Embryonic facial prominence (tissue), 1 donor: ENCODE measurements at regions not wholly inside any gene's neighbourhood (a gene's known extent, or its start where the extent isn't known, plus 50 kb on each side); places are given as distances from the start of the nearest gene placed in this dataset.
"Not testable (repeated sequence)": the region's sequence is repeated elsewhere in the genome, so short reads cannot be mapped to it uniquely, and the experiment has no call there.

Source experiments
- DNase-seq: peaks from one replicate; pipeline ENCODE4 v3.0.0-alpha.2; 2016; ENCODE audit errors: extremely low spot score

GRCh38 chr6:125431971-125432370, 130.2 kb upstream of the HDDC2 start:
- no peak for DNase-seq

GRCh38 chr6:125432963-125433362, 131.2 kb upstream of the HDDC2 start:
- DNase-seq = no peak

DNA sequence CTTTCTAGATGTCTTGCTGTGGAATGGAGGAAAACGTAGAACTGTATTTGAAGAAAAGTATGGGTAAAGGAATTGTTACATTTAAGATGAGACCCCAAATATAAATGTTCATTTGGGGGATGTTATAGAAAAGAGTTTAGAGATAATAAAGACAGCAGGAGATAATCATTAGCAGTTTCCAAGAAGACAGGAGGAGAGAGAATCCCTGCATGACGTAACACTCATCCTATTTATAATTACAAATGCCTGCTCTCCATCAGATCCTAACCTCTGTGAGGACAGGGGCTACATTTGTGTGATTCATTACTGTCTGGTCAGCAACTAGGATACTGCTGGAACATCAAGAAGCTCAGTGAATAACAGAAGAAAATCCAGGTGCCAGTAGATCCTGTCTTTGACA, 133.0 kb upstream of the HDDC2 start:
- no peak for DNase-seq

DNA sequence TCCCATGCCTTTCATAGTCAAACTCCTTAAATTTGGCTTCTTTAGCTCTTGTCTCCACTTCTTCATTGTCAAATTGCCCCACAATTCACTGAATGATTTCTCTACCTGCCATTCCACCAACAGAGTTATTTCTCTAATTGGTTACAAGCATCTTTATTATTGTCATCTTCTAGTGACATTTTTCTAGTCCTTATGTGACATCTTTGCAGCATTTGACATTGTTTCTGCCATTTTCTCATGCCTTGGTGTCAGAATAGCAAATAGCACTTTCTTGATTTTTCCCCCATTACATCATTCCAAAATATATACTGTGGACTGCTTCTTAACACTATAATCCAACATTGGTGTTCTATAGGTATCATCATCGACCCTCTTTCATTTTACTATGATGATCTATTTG, 137.7 kb upstream of the HDDC2 start:
- no peak for DNase-seq

DNA sequence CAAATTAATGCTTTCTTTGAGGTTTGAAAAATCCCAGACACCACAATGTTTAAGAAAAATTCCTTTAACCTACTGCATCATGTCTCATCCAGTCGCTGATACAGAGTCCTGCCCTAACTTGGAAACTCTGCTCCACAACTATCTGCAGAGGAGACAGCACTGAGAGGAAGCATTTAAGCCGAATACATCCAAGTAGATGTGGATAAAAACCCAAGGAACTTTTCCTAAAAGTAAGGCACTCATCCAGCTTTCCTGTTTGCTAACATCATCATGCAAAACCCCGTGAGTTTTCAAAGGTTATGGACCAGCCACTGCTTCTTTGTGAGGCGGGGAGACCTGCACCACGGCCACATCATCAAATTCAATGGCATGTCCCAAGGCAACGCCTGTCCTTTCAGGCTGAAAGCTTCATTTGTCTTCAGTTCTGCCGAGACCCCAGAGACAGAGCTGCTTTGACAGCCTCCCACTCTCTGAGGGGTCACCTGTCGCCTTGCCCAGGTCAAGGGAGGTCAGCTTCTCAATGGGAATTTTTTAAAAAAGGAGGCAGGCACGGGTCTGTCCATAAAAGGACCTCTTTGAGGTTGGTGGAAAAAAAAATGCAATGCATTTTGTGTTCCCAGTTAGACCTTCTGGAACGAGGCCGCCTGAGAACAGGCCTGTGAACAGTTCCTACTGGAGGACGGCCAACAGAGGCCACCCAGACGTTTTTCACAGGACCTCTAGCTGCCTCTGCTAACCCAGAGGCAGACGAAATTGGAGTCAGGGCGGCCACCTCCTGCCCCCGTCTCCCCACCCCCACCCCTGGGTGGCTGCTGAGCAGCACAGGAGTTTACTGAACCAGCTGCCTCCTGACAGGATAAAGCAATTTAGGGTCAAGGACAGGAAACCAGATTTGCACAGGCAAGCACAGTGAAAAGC, 142.5 kb upstream of the HDDC2 start:
- DNase-seq = no peak

GRCh38 chr6:125445054-125445453, 143.3 kb upstream of the HDDC2 start:
- DNase-seq = no peak

GRCh38 chr6:125446011-125446410, 144.2 kb upstream of the HDDC2 start:
- no peak for DNase-seq

DNA sequence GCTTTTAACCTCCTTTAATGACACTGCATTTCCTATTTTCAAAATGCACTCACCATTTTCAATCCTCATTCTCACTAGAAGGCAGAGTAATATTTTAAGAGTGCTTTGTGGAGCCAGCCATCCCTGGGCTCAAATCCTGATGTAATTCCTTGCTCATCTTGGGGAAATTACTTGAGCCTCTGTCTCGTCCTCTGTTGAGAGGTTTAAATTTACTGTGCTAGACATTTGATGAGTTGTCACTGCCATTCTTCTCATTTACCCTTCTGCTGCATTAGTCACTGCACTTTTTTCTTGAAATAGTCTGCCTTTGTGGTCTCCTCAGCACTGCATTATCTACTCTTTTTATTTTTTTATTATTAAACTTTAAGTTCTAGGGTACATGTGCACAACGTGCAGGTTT, 150.0 kb upstream of the HDDC2 start:
- no peak for DNase-seq

- no peak for DNase-seq
Observed at GRCh38 chr6:125453516-125453915, 151.7 kb upstream of the HDDC2 start.

GRCh38 chr6:125454351-125454750, 152.6 kb upstream of the HDDC2 start:
- no peak for DNase-seq

DNA sequence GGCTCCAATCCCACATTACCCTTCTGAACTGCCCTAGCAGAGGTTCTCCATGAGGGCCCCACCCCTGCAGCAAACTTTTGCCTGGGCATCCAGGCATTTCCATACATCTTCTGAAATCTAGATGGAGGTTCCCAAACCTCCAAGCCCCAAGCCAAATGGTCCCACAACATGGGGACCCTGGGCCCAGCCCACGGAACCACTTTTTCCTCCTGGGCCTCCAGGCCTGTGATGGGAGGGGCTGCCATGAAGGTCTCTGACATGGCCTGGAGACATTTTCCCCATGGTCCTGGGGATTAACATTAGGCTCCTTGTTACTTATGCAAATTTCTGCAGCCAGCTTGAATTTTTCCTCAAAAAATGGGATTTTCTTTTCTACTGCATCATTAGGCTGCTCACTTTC, 156.7 kb upstream of the HDDC2 start:
- not testable (repeated sequence) for DNase-seq

DNA sequence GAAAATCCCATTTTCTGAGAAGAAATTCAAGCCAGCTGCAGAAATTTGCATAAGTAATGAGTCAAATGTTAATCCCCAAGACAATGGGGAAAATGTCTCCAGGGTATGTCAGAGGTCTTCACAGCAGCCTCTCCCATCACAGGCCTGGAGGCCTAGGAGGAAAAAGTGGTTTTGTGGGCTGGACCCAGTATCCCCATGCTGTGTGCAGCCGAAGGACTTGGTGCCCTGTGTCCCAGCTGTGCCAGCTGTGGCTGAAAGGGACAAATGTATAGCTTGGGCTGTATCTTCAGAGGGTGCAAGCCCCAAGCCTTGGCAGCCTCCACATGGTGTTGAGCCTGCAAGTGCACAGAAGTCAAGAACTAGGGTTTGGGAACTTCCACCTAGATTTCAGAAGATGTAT, 163.6 kb upstream of the HDDC2 start:
- not testable (repeated sequence) for DNase-seq

DNA sequence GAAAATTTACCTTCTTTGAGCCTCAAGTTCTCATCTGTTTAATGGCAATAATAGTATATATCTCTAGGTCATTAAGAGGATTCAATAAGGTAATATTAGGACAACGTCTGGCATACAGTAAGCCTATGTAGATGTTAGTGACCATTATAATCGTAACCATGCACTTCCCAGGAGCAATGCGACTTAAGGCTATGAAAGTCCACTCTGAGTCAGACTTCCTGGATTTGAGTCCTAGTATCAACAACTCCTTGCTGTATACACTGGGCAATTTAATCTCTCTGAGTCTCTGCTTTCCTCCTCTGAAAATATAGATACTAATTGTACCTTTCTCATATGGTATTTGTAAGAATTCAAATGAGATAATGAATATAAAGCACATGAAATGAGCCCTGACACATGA, 168.1 kb upstream of the HDDC2 start:
- no peak for DNase-seq

DNA sequence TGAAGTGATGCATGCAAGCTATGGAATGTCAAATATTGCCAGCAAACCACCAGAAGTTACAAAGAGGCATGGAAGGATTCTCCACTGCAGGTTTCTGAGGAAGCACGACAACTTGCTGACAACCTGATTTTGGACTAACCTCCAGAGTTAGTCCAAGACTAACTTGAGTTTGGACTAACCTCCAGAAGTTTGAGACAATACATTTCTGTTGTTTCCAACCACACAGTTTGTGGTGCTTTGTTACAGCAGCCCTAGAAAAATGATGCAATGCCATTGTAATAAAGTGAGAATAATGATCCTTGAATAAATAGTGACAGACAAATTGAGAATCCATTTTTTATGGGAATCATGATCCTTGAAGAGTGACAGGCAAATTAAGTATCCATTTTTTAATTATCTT, 169.9 kb upstream of the HDDC2 start:
- DNase-seq = no peak

DNA sequence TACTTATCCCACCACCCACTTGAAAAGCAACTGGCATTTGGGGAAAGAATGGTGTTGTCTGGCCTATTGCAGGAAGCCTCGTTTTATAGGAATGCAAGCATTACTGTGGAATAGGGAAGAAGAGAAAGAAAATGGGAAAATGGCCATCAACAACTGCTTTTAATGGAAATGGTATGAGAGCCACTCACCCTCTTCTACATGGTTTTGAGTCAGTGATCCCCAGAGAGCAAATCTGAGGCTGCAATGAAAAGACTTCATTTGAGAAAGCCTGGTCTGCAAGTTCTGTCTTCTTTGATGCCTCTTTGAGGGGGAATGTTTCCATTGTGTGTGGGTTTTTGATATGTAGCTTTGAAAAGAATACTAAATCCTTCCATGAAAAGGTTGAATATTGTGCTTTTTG, 172.3 kb upstream of the HDDC2 start:
- DNase-seq = no peak

GRCh38 chr6:125477156-125477555, 175.4 kb upstream of the HDDC2 start:
- DNase-seq = no peak

DNA sequence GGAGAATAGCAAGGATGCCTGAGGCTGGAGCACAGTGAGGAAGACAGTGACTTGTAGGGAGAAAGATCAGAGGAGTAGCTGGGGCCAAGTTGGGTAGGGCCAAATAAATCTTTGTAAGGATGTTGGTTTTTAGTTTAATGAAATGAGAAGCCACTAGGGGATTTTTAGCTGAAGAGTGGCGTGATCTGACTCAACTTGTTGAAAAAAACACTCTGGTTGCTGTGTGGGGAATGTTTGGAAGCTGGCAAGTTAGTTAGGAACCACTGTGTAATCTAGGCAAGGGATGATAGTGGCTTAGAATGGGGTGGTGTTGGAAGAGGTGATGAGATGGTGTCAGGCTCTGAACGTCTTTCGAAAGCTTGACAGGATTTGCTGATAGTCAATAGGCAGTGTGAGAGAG, 176.1 kb upstream of the HDDC2 start:
- DNase-seq = no peak

GRCh38 chr6:125480146-125480545, 178.4 kb upstream of the HDDC2 start:
- DNase-seq = no peak

- DNase-seq = no peak
Observed at GRCh38 chr6:125480571-125480970, 178.8 kb upstream of the HDDC2 start.

GRCh38 chr6:125481056-125481455, 179.3 kb upstream of the HDDC2 start:
- no peak for DNase-seq

DNA sequence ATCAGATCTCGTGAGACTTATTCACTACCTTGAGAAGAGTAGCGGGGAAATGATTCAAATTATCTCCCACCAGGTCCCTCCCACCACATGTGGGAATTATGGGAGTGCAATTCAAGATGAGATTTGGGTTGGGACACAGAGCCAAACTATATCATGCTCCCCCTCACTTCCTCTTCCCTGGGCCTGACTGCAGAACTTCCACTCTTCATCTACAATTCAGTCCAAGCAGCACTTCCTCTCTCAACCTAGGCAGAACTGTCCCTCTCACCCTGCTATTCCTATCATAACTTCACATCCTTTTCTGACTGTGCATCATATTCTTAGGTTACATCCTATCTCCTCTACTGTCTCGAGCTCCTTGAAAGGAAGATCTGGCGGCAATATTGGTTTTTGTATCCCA, 184.0 kb upstream of the HDDC2 start:
- no peak for DNase-seq

GRCh38 chr6:125486881-125487280, 185.1 kb upstream of the HDDC2 start:
- no peak for DNase-seq

DNA sequence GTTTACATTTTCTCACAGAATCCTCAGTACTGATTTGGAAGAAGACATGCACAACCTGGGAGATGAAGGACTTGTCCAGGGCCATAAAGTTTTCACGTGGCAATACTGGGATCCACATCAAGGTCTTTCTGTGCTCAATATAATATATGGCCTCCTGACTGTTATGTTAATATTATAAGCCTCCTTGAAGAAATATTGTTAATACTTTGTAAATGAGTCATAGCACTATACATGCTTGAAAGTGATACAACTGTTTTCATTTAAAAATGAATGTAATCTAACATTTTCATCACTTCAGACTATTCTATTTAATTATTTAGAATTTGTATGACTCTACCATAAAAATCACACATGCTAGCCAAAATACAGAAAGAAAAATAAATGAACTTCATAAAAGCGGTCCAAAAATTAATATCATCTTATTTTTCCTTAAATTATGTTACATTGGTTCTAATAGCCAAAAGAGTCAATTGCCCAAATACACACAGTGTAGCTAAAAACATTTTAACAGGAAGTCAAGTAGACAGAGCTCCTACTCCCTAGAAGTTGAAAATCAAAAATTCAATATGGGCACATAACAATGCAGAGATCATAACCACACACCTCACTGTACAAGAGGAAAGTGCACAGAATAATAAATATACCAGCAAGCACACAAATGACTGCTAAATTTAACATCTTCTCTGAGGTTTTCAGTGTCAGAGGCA, 188.0 kb upstream of the HDDC2 start:
- DNase-seq = no peak
